SK-N-DZ (cell line): ENCODE measurements at regions not wholly inside any gene's neighbourhood (a gene's known extent, or its start where the extent isn't known, plus 50 kb on each side); places are given as distances from the start of the nearest gene placed in this dataset.
"Not testable (repeated sequence)": the region's sequence is repeated elsewhere in the genome, so short reads cannot be mapped to it uniquely, and the experiment has no call there.

Experiments used
- DNase-seq: peaks from one replicate; pipeline ENCODE4 v3.0.0-alpha.2; 2015; ENCODE audit warnings: low spot score

- no peak for DNase-seq
These were observed 490.6 kb downstream of the NEBL start for GRCh38 chr10:20406281-20407104.

GRCh38 chr10:20405761-20406160 is 491.4 kb downstream of the NEBL start:
- DNase-seq: no peak

- DNase-seq: no peak
These were observed 492.1 kb downstream of the NEBL start for GRCh38 chr10:20405050-20405449.

- no peak for DNase-seq
These were observed 497.3 kb downstream of the NEBL start for GRCh38 chr10:20399772-20400171.

- no peak for DNase-seq
These were observed 500.4 kb downstream of the NEBL start for GRCh38 chr10:20396701-20397100.

GRCh38 chr10:20396205-20396604 is 500.9 kb downstream of the NEBL start:
- DNase-seq: peak; percentile 9

- DNase-seq: no peak
These were observed 505.5 kb downstream of the NEBL start for GRCh38 chr10:20391629-20392028.

GRCh38 chr10:20381761-20382160 is 515.4 kb downstream of the NEBL start:
- no peak for DNase-seq

- no peak for DNase-seq
These were observed 516.7 kb downstream of the NEBL start for GRCh38 chr10:20380401-20380800.

- DNase-seq: peak; percentile 6
These were observed 524.4 kb downstream of the NEBL start for GRCh38 chr10:20372748-20373147.

- DNase-seq: not testable (repeated sequence)
These were observed 526.1 kb downstream of the NEBL start for GRCh38 chr10:20370977-20371533.

GRCh38 chr10:20369863-20370736 is 527.0 kb downstream of the NEBL start:
- DNase-seq: no peak

GRCh38 chr10:20363684-20364083 is 533.4 kb downstream of the NEBL start:
- DNase-seq: peak; percentile 20

- no peak for DNase-seq
These were observed 539.7 kb downstream of the PLXDC2 start for GRCh38 chr10:20355915-20356314.

GRCh38 chr10:20355011-20355410 is 538.8 kb downstream of the PLXDC2 start:
- DNase-seq: no peak

- DNase-seq: no peak
These were observed 537.9 kb downstream of the PLXDC2 start for GRCh38 chr10:20354166-20354565.

- no peak for DNase-seq
These were observed 534.3 kb downstream of the PLXDC2 start for GRCh38 chr10:20350509-20350908.

- no peak for DNase-seq
These were observed 526.8 kb downstream of the PLXDC2 start for GRCh38 chr10:20343036-20343435.
